ENCODE measurements at regions not wholly inside any gene's neighbourhood (a gene's known extent, or its start where the extent isn't known, plus 50 kb on each side); places are given as distances from the start of the nearest gene placed in this dataset.

DNA sequence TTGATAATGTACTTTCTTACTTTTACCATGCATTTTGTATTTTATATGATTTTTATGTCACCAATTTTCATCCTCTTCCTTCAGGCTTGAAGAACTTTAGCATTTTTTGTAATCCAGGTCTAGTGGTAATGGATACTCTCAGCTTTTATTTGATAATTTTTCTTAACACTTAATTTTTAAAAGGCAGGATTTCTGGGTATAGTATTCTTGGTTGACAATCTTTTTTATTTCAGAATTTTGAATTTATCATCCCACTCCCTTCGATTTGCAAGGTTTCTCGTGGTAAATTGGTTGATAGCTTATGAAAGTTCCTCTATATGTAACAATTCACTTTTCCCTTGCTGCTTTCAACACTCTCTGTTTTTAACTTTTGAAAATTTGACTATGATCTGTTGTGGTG, 363.7 kb downstream of the HTR7 start:
- H4K20me1 ChIP-seq (ENCODE audit: low read depth, low read length) = no peaks in the 10 kb centered on the region
- no peak overlapping the region for H3K27ac ChIP-seq (ENCODE audit: low read depth, low read length)
- H3K4me3 ChIP-seq (ENCODE audit: insufficient read depth, low read length, poor library complexity, severe bottlenecking) = no peak overlapping the region
- no peak overlapping the region for H2AFZ ChIP-seq (ENCODE audit: low read depth, low read length, severe bottlenecking)
- H3K79me2 ChIP-seq (ENCODE audit: insufficient read depth, low read length) = no peaks in the 10 kb centered on the region
- H3K9me2 ChIP-seq (replicated peaks; ENCODE audit: insufficient read depth, low read length) = no peaks in the 10 kb centered on the region; the same call in 1 of the 2 replicates
- no peaks in the 10 kb centered on the region for H3K27me3 ChIP-seq (ENCODE audit: low read length)
- no peaks in the 10 kb centered on the region for H3K36me3 ChIP-seq (ENCODE audit: low read length)
- no peak for TF ChIP-seq EZH2phosphoT487 (conservative IDR thresholded peaks at IDR 0.05; ENCODE audit: low read length)
- TF ChIP-seq, protein P1, sequence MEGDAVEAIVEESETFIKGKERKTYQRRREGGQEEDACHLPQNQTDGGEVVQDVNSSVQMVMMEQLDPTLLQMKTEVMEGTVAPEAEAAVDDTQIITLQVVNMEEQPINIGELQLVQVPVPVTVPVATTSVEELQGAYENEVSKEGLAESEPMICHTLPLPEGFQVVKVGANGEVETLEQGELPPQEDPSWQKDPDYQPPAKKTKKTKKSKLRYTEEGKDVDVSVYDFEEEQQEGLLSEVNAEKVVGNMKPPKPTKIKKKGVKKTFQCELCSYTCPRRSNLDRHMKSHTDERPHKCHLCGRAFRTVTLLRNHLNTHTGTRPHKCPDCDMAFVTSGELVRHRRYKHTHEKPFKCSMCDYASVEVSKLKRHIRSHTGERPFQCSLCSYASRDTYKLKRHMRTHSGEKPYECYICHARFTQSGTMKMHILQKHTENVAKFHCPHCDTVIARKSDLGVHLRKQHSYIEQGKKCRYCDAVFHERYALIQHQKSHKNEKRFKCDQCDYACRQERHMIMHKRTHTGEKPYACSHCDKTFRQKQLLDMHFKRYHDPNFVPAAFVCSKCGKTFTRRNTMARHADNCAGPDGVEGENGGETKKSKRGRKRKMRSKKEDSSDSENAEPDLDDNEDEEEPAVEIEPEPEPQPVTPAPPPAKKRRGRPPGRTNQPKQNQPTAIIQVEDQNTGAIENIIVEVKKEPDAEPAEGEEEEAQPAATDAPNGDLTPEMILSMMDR (IDR thresholded peaks at IDR 0.05; ENCODE audit: insufficient read depth, low read length, poor library complexity, severe bottlenecking) = no peak
- no peak overlapping the region for H3K9ac ChIP-seq (ENCODE audit: low read length)
- no peaks in the 10 kb centered on the region for H3F3A ChIP-seq (ENCODE audit: insufficient read depth)
- H3K9me3 ChIP-seq (ENCODE audit: insufficient read depth, low read length) = no peaks in the 10 kb centered on the region
- no peak overlapping the region for H3K4me2 ChIP-seq (ENCODE audit: low read depth, low read length, poor library complexity, severe bottlenecking)

- H3K4me3 ChIP-seq (ENCODE audit: insufficient read depth, low read length, poor library complexity, severe bottlenecking) = no peak overlapping the region
- H3K9me3 ChIP-seq (ENCODE audit: insufficient read depth, low read length) = no peaks in the 10 kb centered on the region
- H3K27me3 ChIP-seq (ENCODE audit: low read length) = no peaks in the 10 kb centered on the region
- H3F3A ChIP-seq (ENCODE audit: insufficient read depth) = no peaks in the 10 kb centered on the region
- TF ChIP-seq, protein P1 (IDR thresholded peaks at IDR 0.05; ENCODE audit: insufficient read depth, low read length, poor library complexity, severe bottlenecking) = no peak
- TF ChIP-seq EZH2phosphoT487 (conservative IDR thresholded peaks at IDR 0.05; ENCODE audit: low read length) = no peak
- H3K9me2 ChIP-seq (replicated peaks; ENCODE audit: insufficient read depth, low read length) = 0 out of 2 replicates have a peak, but pooled peaks cover 2% of the 10 kb centered on the region
- no peak overlapping the region for H3K4me2 ChIP-seq (ENCODE audit: low read depth, low read length, poor library complexity, severe bottlenecking)
- no peaks in the 10 kb centered on the region for H4K20me1 ChIP-seq (ENCODE audit: low read depth, low read length)
- no peak overlapping the region for H2AFZ ChIP-seq (ENCODE audit: low read depth, low read length, severe bottlenecking)
- H3K27ac ChIP-seq (ENCODE audit: low read depth, low read length) = no peak overlapping the region
- no peak overlapping the region for H3K9ac ChIP-seq (ENCODE audit: low read length)
- no peaks in the 10 kb centered on the region for H3K36me3 ChIP-seq (ENCODE audit: low read length)
- H3K79me2 ChIP-seq (ENCODE audit: insufficient read depth, low read length) = no peaks in the 10 kb centered on the region
These were observed 353.7 kb downstream of the HTR7 start for GRCh38 chr10:90504172-90504571.

GRCh38 chr10:90526721-90527120, 331.1 kb downstream of the HTR7 start:
- Histone ChIP-seq H3K27ac (ENCODE audit: low read depth, low read length) (no peak overlapping the region), H3K4me2 (ENCODE audit: low read depth, low read length, poor library complexity, severe bottlenecking) (no peak overlapping the region), H4K20me1 (ENCODE audit: low read depth, low read length) (no peaks in the 10 kb centered on the region), H3K27me3 (ENCODE audit: low read length) (no peaks in the 10 kb centered on the region), H3K36me3 (ENCODE audit: low read length) (no peaks in the 10 kb centered on the region), H3F3A (ENCODE audit: insufficient read depth) (no peaks in the 10 kb centered on the region), H3K9me2 (replicated peaks; ENCODE audit: insufficient read depth, low read length) (no peaks in the 10 kb centered on the region), H3K9me3 (ENCODE audit: insufficient read depth, low read length) (no peaks in the 10 kb centered on the region), H3K9ac (ENCODE audit: low read length) (no peak overlapping the region), H2AFZ (ENCODE audit: low read depth, low read length, severe bottlenecking) (no peak overlapping the region), H3K4me3 (ENCODE audit: insufficient read depth, low read length, poor library complexity, severe bottlenecking) (no peak overlapping the region), H3K79me2 (ENCODE audit: insufficient read depth, low read length) (no peaks in the 10 kb centered on the region)
- TF ChIP-seq EZH2phosphoT487 (conservative IDR thresholded peaks at IDR 0.05; ENCODE audit: low read length) = no peak
- TF ChIP-seq, protein P1 (IDR thresholded peaks at IDR 0.05; ENCODE audit: insufficient read depth, low read length, poor library complexity, severe bottlenecking) = no peak

Measured in SU-DHL-6 (cell line).